Hepatocyte (in vitro differentiated cells): ENCODE measurements at regions not wholly inside any gene's neighbourhood (a gene's known extent, or its start where the extent isn't known, plus 50 kb on each side); places are given as distances from the start of the nearest gene placed in this dataset.
A peak's percentile ranks its signal among the peaks of the same experiment; 100 is the strongest.

Experiments used
- DNase-seq: peaks from one replicate; pipeline ENCODE4 v3.0.0-alpha.2; 2016; ENCODE audit warnings: low spot score
- H2AFZ ChIP-seq: fragments of 200-600 bp; sonication (generic); 2 replicates; pipeline ENCODE4 v1.6.0; 2016; ENCODE audit warnings: antibody characterized with exemption, mild to moderate bottlenecking
- H3K27ac ChIP-seq: fragments of 200-600 bp; sonication (generic); 2 replicates; pipeline ENCODE4 v1.5.1; 2016; ENCODE audit warnings: mild to moderate bottlenecking
- H3K27me3 ChIP-seq: fragments of 200-600 bp; sonication (generic); 2 replicates; pipeline ENCODE4 v1.6.1; 2016
- H3K36me3 ChIP-seq: fragments of 200-600 bp; sonication (generic); replicated peaks from 2 replicates; pipeline ENCODE4 v1.5.1; 2016; ENCODE audit warnings: low read depth; ENCODE audit not compliant: insufficient read depth
- H3K4me1 ChIP-seq: fragments of 200-600 bp; sonication (generic); 2 replicates; pipeline ENCODE4 v1.5.1; 2016; ENCODE audit warnings: mild to moderate bottlenecking, moderate library complexity; ENCODE audit not compliant: insufficient read depth
- H3K4me2 ChIP-seq: fragments of 200-600 bp; sonication (generic); 2 replicates; pipeline ENCODE4 v1.6.0; 2016
- H3K4me3 ChIP-seq: fragments of 200-600 bp; sonication (generic); 2 replicates; pipeline ENCODE4 v1.5.1; 2016; ENCODE audit warnings: mild to moderate bottlenecking
- H3K79me2 ChIP-seq: fragments of 200-600 bp; sonication (generic); 2 replicates; pipeline ENCODE4 v1.6.0; 2017; ENCODE audit warnings: mild to moderate bottlenecking
- H3K9me2 ChIP-seq: fragments of 200-600 bp; sonication (generic); replicated peaks from 2 replicates; pipeline ENCODE4 v1.6.0; 2017; ENCODE audit warnings: mild to moderate bottlenecking; ENCODE audit not compliant: insufficient read depth
- H3K9me3 ChIP-seq: fragments of 200-600 bp; sonication (generic); 2 replicates; pipeline ENCODE4 v1.5.1; 2016; ENCODE audit warnings: low read depth, mild to moderate bottlenecking
- H4K20me1 ChIP-seq: fragments of 200-600 bp; sonication (generic); 2 replicates; pipeline ENCODE4 v1.6.0; 2016; ENCODE audit warnings: mild to moderate bottlenecking; ENCODE audit not compliant: insufficient read depth, poor library complexity, severe bottlenecking
- EZH2 ChIP-seq: fragments of 200-600 bp; sonication (generic); IDR thresholded peaks from 2 replicates; pipeline ENCODE4 v1.6.1; 2016; ENCODE audit warnings: antibody characterized with exemption, mild to moderate bottlenecking, borderline replicate concordance
- EZH2phosphoT487 ChIP-seq: fragments of 200-600 bp; sonication (generic); IDR thresholded peaks from one replicate; pipeline ENCODE4 v1.6.1; 2018; ENCODE audit warnings: antibody characterized with exemption, mild to moderate bottlenecking, low read depth, moderate library complexity; ENCODE audit not compliant: unreplicated experiment, severe bottlenecking
- WGBS: methylation state at CpG from one replicate; pipeline ENCODE4 v1.1.6; 2016; ENCODE audit warnings: low lambda C conversion rate; ENCODE audit errors: missing lambda C conversion rate; 5-methylcytosine and 5-hydroxymethylcytosine counted together
- TF ChIP-seq, protein P1 (sequence below): fragments of 200-600 bp; sonication (generic); IDR thresholded peaks from 2 replicates; pipeline ENCODE4 v1.5.1; 2016; ENCODE audit warnings: antibody characterized with exemption, mild to moderate bottlenecking; ENCODE audit not compliant: poor library complexity

DNA sequence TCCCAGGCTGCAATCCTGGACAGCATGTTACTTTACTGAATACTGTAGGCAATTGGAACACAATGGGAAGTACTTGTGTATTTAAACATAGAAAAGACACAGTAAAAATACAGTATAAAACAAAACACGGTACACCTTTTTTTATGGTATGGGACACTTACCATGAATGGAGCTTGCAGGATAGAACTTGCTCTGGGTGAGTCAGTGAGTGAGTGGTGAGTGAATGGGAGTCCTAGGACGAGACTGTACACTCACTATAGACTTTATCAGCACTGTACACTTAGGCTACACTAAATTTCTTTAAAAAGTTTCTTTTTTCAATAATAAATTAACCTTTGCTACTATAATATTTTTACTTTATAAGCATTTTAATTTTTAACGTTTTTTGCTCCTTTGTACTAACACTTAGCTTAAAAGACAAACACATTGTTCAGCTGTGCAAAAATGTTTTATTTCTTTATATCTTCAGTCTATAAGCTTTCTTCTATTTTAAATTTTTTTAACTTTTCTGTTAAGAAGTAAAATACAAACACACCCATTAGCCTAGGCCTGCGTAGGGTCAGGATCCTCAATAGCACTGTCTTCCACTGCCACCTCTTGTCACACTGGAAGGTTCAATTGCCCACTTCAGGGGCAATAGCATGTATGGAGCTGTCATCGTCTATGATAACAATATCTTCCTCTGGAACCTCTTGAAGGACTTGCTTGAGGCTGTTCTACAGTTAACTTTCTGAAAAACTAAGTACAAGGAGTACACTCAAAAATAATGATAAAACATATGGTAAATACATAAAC is 293.5 kb upstream of the FSTL5 start:
- 87% methylated on average over 5 of the region's 5 CpGs for WGBS
- Histone ChIP-seq H3K4me3 (no peak overlapping the region), H3K9me2 (no peaks in the 10 kb centered on the region), H3K36me3 (no peaks in the 10 kb centered on the region), H3K4me1 (no peaks in the 10 kb centered on the region), H3K9me3 (no peaks in the 10 kb centered on the region), H3K27ac (no peak overlapping the region), H2AFZ (no peak overlapping the region), H3K27me3 (no peaks in the 10 kb centered on the region), H3K79me2 (no peaks in the 10 kb centered on the region), H4K20me1 (no peaks in the 10 kb centered on the region), H3K4me2 (no peak overlapping the region)
- TF ChIP-seq, protein P1, sequence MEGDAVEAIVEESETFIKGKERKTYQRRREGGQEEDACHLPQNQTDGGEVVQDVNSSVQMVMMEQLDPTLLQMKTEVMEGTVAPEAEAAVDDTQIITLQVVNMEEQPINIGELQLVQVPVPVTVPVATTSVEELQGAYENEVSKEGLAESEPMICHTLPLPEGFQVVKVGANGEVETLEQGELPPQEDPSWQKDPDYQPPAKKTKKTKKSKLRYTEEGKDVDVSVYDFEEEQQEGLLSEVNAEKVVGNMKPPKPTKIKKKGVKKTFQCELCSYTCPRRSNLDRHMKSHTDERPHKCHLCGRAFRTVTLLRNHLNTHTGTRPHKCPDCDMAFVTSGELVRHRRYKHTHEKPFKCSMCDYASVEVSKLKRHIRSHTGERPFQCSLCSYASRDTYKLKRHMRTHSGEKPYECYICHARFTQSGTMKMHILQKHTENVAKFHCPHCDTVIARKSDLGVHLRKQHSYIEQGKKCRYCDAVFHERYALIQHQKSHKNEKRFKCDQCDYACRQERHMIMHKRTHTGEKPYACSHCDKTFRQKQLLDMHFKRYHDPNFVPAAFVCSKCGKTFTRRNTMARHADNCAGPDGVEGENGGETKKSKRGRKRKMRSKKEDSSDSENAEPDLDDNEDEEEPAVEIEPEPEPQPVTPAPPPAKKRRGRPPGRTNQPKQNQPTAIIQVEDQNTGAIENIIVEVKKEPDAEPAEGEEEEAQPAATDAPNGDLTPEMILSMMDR = peak; percentile 5
- no peak for TF ChIP-seq EZH2
- TF ChIP-seq EZH2phosphoT487 = no peak
- no peak for DNase-seq

DNA sequence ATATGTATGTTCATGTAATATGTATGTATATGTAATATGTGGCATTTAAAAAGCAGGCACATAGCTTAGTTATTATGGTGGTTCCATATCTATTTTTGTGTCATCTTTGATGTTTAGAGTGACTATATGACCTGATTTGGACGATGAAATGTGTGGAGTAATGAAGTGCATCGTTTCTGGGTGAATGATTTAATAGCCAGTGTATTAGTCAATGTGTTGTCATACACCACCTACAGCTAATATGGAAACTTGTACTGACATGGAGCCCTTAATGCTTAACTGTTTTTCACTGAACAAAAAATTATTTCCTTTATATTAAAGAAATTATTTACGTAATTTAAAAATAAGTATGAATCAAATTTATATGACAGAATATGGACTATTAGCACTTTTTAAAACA is 292.3 kb upstream of the FSTL5 start:
- H4K20me1 ChIP-seq = no peaks in the 10 kb centered on the region
- no peaks in the 10 kb centered on the region for H3K4me1 ChIP-seq
- no peak overlapping the region for H3K4me3 ChIP-seq
- no peak for TF ChIP-seq EZH2
- H3K9me2 ChIP-seq = no peaks in the 10 kb centered on the region
- H3K27ac ChIP-seq = no peak overlapping the region
- WGBS = 81% methylated on average over 3 of the region's 3 CpGs
- H3K36me3 ChIP-seq = no peaks in the 10 kb centered on the region
- H3K27me3 ChIP-seq = no peaks in the 10 kb centered on the region
- no peaks in the 10 kb centered on the region for H3K9me3 ChIP-seq
- DNase-seq = no peak
- no peaks in the 10 kb centered on the region for H3K79me2 ChIP-seq
- H3K4me2 ChIP-seq = no peak overlapping the region
- no peak overlapping the region for H2AFZ ChIP-seq

DNA sequence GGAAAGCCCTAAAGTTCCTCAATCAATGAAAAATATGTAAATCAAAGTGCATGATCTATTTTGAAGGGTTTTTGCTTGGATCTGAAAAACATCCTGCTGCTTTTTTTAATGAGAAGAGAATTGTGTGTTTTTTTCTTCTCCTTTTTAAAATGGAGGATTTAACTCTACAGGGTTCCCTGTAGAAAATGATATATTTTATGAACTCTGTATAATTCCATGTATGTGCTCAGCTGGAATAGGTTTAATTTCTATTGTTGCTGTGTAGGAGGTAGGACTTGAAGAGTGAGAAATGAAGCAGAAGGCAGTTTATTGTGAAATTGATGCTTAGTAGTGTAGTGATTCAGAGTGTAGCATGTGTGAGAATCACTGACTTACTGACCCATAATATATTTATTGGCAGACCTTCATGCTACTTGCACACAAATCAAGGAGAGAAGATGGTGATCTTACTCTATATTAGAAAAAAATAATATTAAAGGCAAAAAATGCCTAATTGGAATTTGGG is 286.8 kb upstream of the FSTL5 start:
- Histone ChIP-seq H3K9me3 (no peaks in the 10 kb centered on the region), H3K4me3 (no peak overlapping the region), H3K4me1 (no peaks in the 10 kb centered on the region), H3K79me2 (no peaks in the 10 kb centered on the region), H4K20me1 (no peaks in the 10 kb centered on the region), H3K9me2 (no peaks in the 10 kb centered on the region), H2AFZ (no peak overlapping the region), H3K36me3 (no peaks in the 10 kb centered on the region), H3K27ac (no peak overlapping the region), H3K27me3 (no peaks in the 10 kb centered on the region), H3K4me2 (no peak overlapping the region)
- no peak for TF ChIP-seq EZH2
- TF ChIP-seq, protein P1 = no peak
- no peak for TF ChIP-seq EZH2phosphoT487
- DNase-seq = no peak

DNA sequence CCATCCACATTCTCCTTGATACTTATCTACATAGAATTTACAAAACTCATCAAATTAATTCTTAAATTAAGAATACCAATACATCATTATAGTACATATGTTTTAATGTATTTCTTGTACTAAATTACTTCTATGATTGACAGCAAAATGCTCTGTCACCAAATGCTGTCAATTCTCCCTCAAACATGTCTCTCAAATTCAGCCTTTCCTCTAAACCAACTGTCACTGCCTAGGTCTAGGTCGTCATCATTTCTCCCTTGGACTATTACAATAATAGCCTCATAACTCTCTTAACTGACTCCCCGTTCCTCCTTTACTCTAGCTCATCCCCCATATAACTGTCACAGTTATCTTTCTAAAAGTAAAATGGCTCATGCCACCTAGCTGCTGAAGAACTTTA is 279.7 kb upstream of the FSTL5 start:
- H3K4me3 ChIP-seq = no peak overlapping the region
- H3K4me2 ChIP-seq = no peak overlapping the region
- H3K9me2 ChIP-seq = no peaks in the 10 kb centered on the region
- H3K79me2 ChIP-seq = no peaks in the 10 kb centered on the region
- no peaks in the 10 kb centered on the region for H3K36me3 ChIP-seq
- H3K27ac ChIP-seq = no peak overlapping the region
- TF ChIP-seq EZH2phosphoT487 = no peak
- TF ChIP-seq, protein P1 = no peak
- no peak for TF ChIP-seq EZH2
- WGBS = 57% methylated on average over 2 of the region's 2 CpGs
- H3K4me1 ChIP-seq = no peaks in the 10 kb centered on the region
- H2AFZ ChIP-seq = no peak overlapping the region
- no peaks in the 10 kb centered on the region for H4K20me1 ChIP-seq
- DNase-seq = no peak
- no peaks in the 10 kb centered on the region for H3K9me3 ChIP-seq
- no peaks in the 10 kb centered on the region for H3K27me3 ChIP-seq
